Osteoblast (primary cell): ENCODE measurements at regions not wholly inside any gene's neighbourhood (a gene's known extent, or its start where the extent isn't known, plus 50 kb on each side); places are given as distances from the start of the nearest gene placed in this dataset.

ENCODE experiments used
- DNase-seq: peaks from one replicate; pipeline ENCODE4 v3.0.0; 2011; ENCODE audit warnings: low spot score, mixed read lengths; ENCODE audit not compliant: insufficient read length; ENCODE audit errors: missing footprints
- H2AFZ ChIP-seq: 2 replicates; pipeline ENCODE4 v1.6.0; 2011; ENCODE audit warnings: mild to moderate bottlenecking, low read length
- H3K27ac ChIP-seq: 2 replicates; pipeline ENCODE4 v1.5.1; 2011; ENCODE audit warnings: mild to moderate bottlenecking, low read depth, low read length, moderate library complexity
- H3K27me3 ChIP-seq: 2 replicates; pipeline ENCODE4 v1.6.0; 2012; ENCODE audit warnings: mild to moderate bottlenecking, control low read depth, inconsistent platforms, low read length, moderate library complexity; ENCODE audit not compliant: insufficient read depth
- H3K36me3 ChIP-seq: 2 replicates; pipeline ENCODE4 v1.5.1; 2011; ENCODE audit warnings: mild to moderate bottlenecking, low read length, control low read depth, moderate library complexity; ENCODE audit not compliant: insufficient read depth
- H3K4me1 ChIP-seq: 2 replicates; pipeline ENCODE4 v1.5.1; 2011; ENCODE audit warnings: mild to moderate bottlenecking, low read length, control low read depth, moderate library complexity; ENCODE audit not compliant: insufficient read depth
- H3K4me2 ChIP-seq: 2 replicates; pipeline ENCODE4 v1.6.0; 2011; ENCODE audit warnings: mild to moderate bottlenecking, low read length; ENCODE audit not compliant: insufficient read depth
- H3K4me3 ChIP-seq: fragments of 200-600 bp; sonication (generic); 3 replicates; pipeline ENCODE4 v1.5.1; 2012; ENCODE audit warnings: mild to moderate bottlenecking, low read length, inconsistent platforms; ENCODE audit not compliant: insufficient read depth
- H3K79me2 ChIP-seq: 2 replicates; pipeline ENCODE4 v1.6.0; 2012; ENCODE audit warnings: mild to moderate bottlenecking, low read length, control low read depth, inconsistent platforms; ENCODE audit not compliant: insufficient read depth
- H3K9me3 ChIP-seq: 2 replicates; pipeline ENCODE4 v1.5.1; 2011; ENCODE audit warnings: low read depth, low read length, control low read depth
- H4K20me1 ChIP-seq: 2 replicates; pipeline ENCODE4 v1.6.0; 2012; ENCODE audit warnings: mild to moderate bottlenecking, low read length, control low read depth; ENCODE audit not compliant: insufficient read depth
- CTCF ChIP-seq: IDR thresholded peaks from 2 replicates; pipeline ENCODE4 v1.5.1; 2011; ENCODE audit warnings: mild to moderate bottlenecking, low read depth, low read length, moderate library complexity; ENCODE audit errors: extremely low read depth

GRCh38 chr11:19392321-19392720, 151.6 kb upstream of the E2F8 start:
- no peaks in the 10 kb centered on the region for H3K9me3 ChIP-seq
- no peak for TF ChIP-seq CTCF
- no peaks in the 10 kb centered on the region for H4K20me1 ChIP-seq
- H3K27ac ChIP-seq = no peak overlapping the region
- H3K4me1 ChIP-seq = peaks cover 21% of the 10 kb centered on the region
- H3K27me3 ChIP-seq = no peaks in the 10 kb centered on the region
- no peak overlapping the region for H2AFZ ChIP-seq
- no peaks in the 10 kb centered on the region for H3K79me2 ChIP-seq
- H3K4me2 ChIP-seq = no peak overlapping the region
- H3K36me3 ChIP-seq = no peaks in the 10 kb centered on the region
- no peak for DNase-seq
- H3K4me3 ChIP-seq = no peak overlapping the region

- DNase-seq = no peak
- Histone ChIP-seq H3K4me3 (no peak overlapping the region), H2AFZ (no peak overlapping the region), H3K9me3 (no peaks in the 10 kb centered on the region), H3K4me1 (peaks cover 21% of the 10 kb centered on the region), H3K36me3 (no peaks in the 10 kb centered on the region), H3K4me2 (no peak overlapping the region), H3K79me2 (no peaks in the 10 kb centered on the region), H3K27me3 (no peaks in the 10 kb centered on the region), H4K20me1 (no peaks in the 10 kb centered on the region), H3K27ac (no peak overlapping the region)
- no peak for TF ChIP-seq CTCF
Measured at GRCh38 chr11:19391652-19392051, 150.9 kb upstream of the E2F8 start.

GRCh38 chr11:19391026-19391425, 150.3 kb upstream of the E2F8 start:
- no peaks in the 10 kb centered on the region for H3K79me2 ChIP-seq
- H4K20me1 ChIP-seq = no peaks in the 10 kb centered on the region
- H3K4me1 ChIP-seq = peaks cover 21% of the 10 kb centered on the region
- no peak overlapping the region for H2AFZ ChIP-seq
- no peaks in the 10 kb centered on the region for H3K9me3 ChIP-seq
- TF ChIP-seq CTCF = no peak
- no peak overlapping the region for H3K4me3 ChIP-seq
- no peaks in the 10 kb centered on the region for H3K36me3 ChIP-seq
- no peak overlapping the region for H3K4me2 ChIP-seq
- DNase-seq = no peak
- no peak overlapping the region for H3K27ac ChIP-seq
- no peaks in the 10 kb centered on the region for H3K27me3 ChIP-seq

- no peak for TF ChIP-seq CTCF
- Histone ChIP-seq H3K27ac (peak overlapping the region; percentile 34), H3K27me3 (no peaks in the 10 kb centered on the region), H3K36me3 (no peaks in the 10 kb centered on the region), H2AFZ (peak overlapping the region; percentile 45), H3K4me1 (peaks cover 21% of the 10 kb centered on the region), H3K9me3 (no peaks in the 10 kb centered on the region), H3K79me2 (no peaks in the 10 kb centered on the region), H4K20me1 (no peaks in the 10 kb centered on the region), H3K4me2 (no peak overlapping the region), H3K4me3 (no peak overlapping the region)
- no peak for DNase-seq
Measured at GRCh38 chr11:19389787-19390303, 149.1 kb upstream of the E2F8 start.
